ENCODE measurements at regions not wholly inside any gene's neighbourhood (a gene's known extent, or its start where the extent isn't known, plus 50 kb on each side); places are given as distances from the start of the nearest gene placed in this dataset.

GRCh38 chr3:59381282-59381681 is 331.5 kb upstream of the CFAP20DC start:
- H3K4me1 Mint-ChIP-seq (ENCODE audit: low read depth, unreplicated experiment) = peaks cover 4% of the 10 kb centered on the region
- no peak for TF ChIP-seq EZH2 (IDR thresholded peaks at IDR 0.05; ENCODE audit: insufficient read depth, low read length)
- TF ChIP-seq CTCF (IDR thresholded peaks at IDR 0.05; ENCODE audit: insufficient read depth, low read depth, low read length) = no peak
- H3K36me3 Mint-ChIP-seq (ENCODE audit: low read depth, unreplicated experiment) = no peaks in the 10 kb centered on the region
- Histone ChIP-seq H3K9ac (ENCODE audit: low read length) (no peak overlapping the region), H2AFZ (ENCODE audit: low read depth, low read length) (no peak overlapping the region), H3K4me2 (ENCODE audit: low read length) (no peak overlapping the region), H3K79me2 (ENCODE audit: insufficient read depth, low read length) (no peaks in the 10 kb centered on the region), H3K27ac (ENCODE audit: low read depth, low read length) (no peak overlapping the region), H3K36me3 (ENCODE audit: insufficient read depth, low read length) (no peaks in the 10 kb centered on the region), H3K9me3 (ENCODE audit: insufficient read depth, low read depth, low read length) (no peaks in the 10 kb centered on the region), H3K27me3 (ENCODE audit: insufficient read depth, low read length) (no peaks in the 10 kb centered on the region), H4K20me1 (ENCODE audit: insufficient read depth, low read length) (no peaks in the 10 kb centered on the region), H3K4me3 (ENCODE audit: insufficient read depth, low read depth, low read length) (no peak overlapping the region), H3K4me1 (ENCODE audit: insufficient read depth, low read length) (no peaks in the 10 kb centered on the region)
- H3K27ac Mint-ChIP-seq (ENCODE audit: unreplicated experiment) = no peak overlapping the region
- no peaks in the 10 kb centered on the region for H3K9me3 Mint-ChIP-seq (ENCODE audit: unreplicated experiment)
- peaks cover 9% of the 10 kb centered on the region for H3K27me3 Mint-ChIP-seq (ENCODE audit: low read depth, unreplicated experiment)
- H3K4me3 Mint-ChIP-seq (ENCODE audit: unreplicated experiment) = no peak overlapping the region
- DNase-seq (ENCODE audit: low read depth) (no peak), FAIRE-seq (no peak)

GRCh38 chr3:59380146-59380545 is 330.3 kb upstream of the CFAP20DC start:
- no peaks in the 10 kb centered on the region for H3K79me2 ChIP-seq (ENCODE audit: insufficient read depth, low read length)
- no peaks in the 10 kb centered on the region for H3K27me3 ChIP-seq (ENCODE audit: insufficient read depth, low read length)
- no peaks in the 10 kb centered on the region for H3K9me3 ChIP-seq (ENCODE audit: insufficient read depth, low read depth, low read length)
- H3K9me3 Mint-ChIP-seq (ENCODE audit: unreplicated experiment) = no peaks in the 10 kb centered on the region
- no peaks in the 10 kb centered on the region for H4K20me1 ChIP-seq (ENCODE audit: insufficient read depth, low read length)
- H3K27ac ChIP-seq (ENCODE audit: low read depth, low read length) = no peak overlapping the region
- no peak overlapping the region for H3K27ac Mint-ChIP-seq (ENCODE audit: unreplicated experiment)
- no peaks in the 10 kb centered on the region for H3K36me3 Mint-ChIP-seq (ENCODE audit: low read depth, unreplicated experiment)
- H3K4me1 Mint-ChIP-seq (ENCODE audit: low read depth, unreplicated experiment) = no peaks in the 10 kb centered on the region
- FAIRE-seq (no peak), DNase-seq (ENCODE audit: low read depth) (no peak)
- H3K36me3 ChIP-seq (ENCODE audit: insufficient read depth, low read length) = no peaks in the 10 kb centered on the region
- H3K4me1 ChIP-seq (ENCODE audit: insufficient read depth, low read length) = no peaks in the 10 kb centered on the region
- H3K27me3 Mint-ChIP-seq (ENCODE audit: low read depth, unreplicated experiment) = peaks cover 9% of the 10 kb centered on the region
- no peak overlapping the region for H3K4me2 ChIP-seq (ENCODE audit: low read length)
- no peak overlapping the region for H3K4me3 ChIP-seq (ENCODE audit: insufficient read depth, low read depth, low read length)
- no peak overlapping the region for H2AFZ ChIP-seq (ENCODE audit: low read depth, low read length)
- H3K4me3 Mint-ChIP-seq (ENCODE audit: unreplicated experiment) = no peak overlapping the region
- H3K9ac ChIP-seq (ENCODE audit: low read length) = no peak overlapping the region
- TF ChIP-seq EZH2 (IDR thresholded peaks at IDR 0.05; ENCODE audit: insufficient read depth, low read length) (no peak), CTCF (IDR thresholded peaks at IDR 0.05; ENCODE audit: insufficient read depth, low read depth, low read length) (no peak)

GRCh38 chr3:59374818-59375211 is 325.0 kb upstream of the CFAP20DC start:
- no peak overlapping the region for H2AFZ ChIP-seq (ENCODE audit: low read depth, low read length)
- no peak overlapping the region for H3K4me2 ChIP-seq (ENCODE audit: low read length)
- no peak overlapping the region for H3K4me3 ChIP-seq (ENCODE audit: insufficient read depth, low read depth, low read length)
- no peaks in the 10 kb centered on the region for H3K9me3 ChIP-seq (ENCODE audit: insufficient read depth, low read depth, low read length)
- H3K27ac ChIP-seq (ENCODE audit: low read depth, low read length) = no peak overlapping the region
- no peak for TF ChIP-seq CTCF (IDR thresholded peaks at IDR 0.05; ENCODE audit: insufficient read depth, low read depth, low read length)
- no peak for TF ChIP-seq EZH2 (IDR thresholded peaks at IDR 0.05; ENCODE audit: insufficient read depth, low read length)
- H3K36me3 Mint-ChIP-seq (ENCODE audit: low read depth, unreplicated experiment) = no peaks in the 10 kb centered on the region
- no peak for DNase-seq (ENCODE audit: low read depth)
- H3K27me3 Mint-ChIP-seq (ENCODE audit: low read depth, unreplicated experiment) = peaks cover 6% of the 10 kb centered on the region
- H3K9me3 Mint-ChIP-seq (ENCODE audit: unreplicated experiment) = no peaks in the 10 kb centered on the region
- H3K27ac Mint-ChIP-seq (ENCODE audit: unreplicated experiment) = no peak overlapping the region
- H3K4me1 ChIP-seq (ENCODE audit: insufficient read depth, low read length) = no peaks in the 10 kb centered on the region
- no peaks in the 10 kb centered on the region for H3K4me1 Mint-ChIP-seq (ENCODE audit: low read depth, unreplicated experiment)
- H3K4me3 Mint-ChIP-seq (ENCODE audit: unreplicated experiment) = no peak overlapping the region
- FAIRE-seq = no peak
- H4K20me1 ChIP-seq (ENCODE audit: insufficient read depth, low read length) = no peaks in the 10 kb centered on the region
- no peak overlapping the region for H3K9ac ChIP-seq (ENCODE audit: low read length)
- H3K27me3 ChIP-seq (ENCODE audit: insufficient read depth, low read length) = no peaks in the 10 kb centered on the region
- H3K79me2 ChIP-seq (ENCODE audit: insufficient read depth, low read length) = no peaks in the 10 kb centered on the region
- H3K36me3 ChIP-seq (ENCODE audit: insufficient read depth, low read length) = no peaks in the 10 kb centered on the region
